Cardiac muscle cell (in vitro differentiated cells and primary cell): ENCODE measurements at regions not wholly inside any gene's neighbourhood (a gene's known extent, or its start where the extent isn't known, plus 50 kb on each side); places are given as distances from the start of the nearest gene placed in this dataset.

ENCODE experiments used
- DNase-seq, 2 donors: peaks; one replicate each; pipeline versions ENCODE4 v3.0.0 to v3.0.0-alpha.2; 2010 to 2017; ENCODE audit warnings: low read depth in 1 of 2, low spot score in 1 of 2
- H3K27ac ChIP-seq: fragments of 200-600 bp; sonication (generic); 2 replicates; pipeline ENCODE4 v1.5.1; 2016
- H3K27me3 ChIP-seq: fragments of 200-600 bp; sonication (generic); 2 replicates; pipeline ENCODE4 v1.6.0; 2016; ENCODE audit warnings: control low read depth
- H3K36me3 ChIP-seq: fragments of 200-600 bp; sonication (generic); 2 replicates; pipeline ENCODE4 v1.5.1; 2016; ENCODE audit warnings: control low read depth
- H3K4me1 ChIP-seq: fragments of 200-600 bp; sonication (generic); 2 replicates; pipeline ENCODE4 v1.8.1; 2017; ENCODE audit warnings: low read depth, mild to moderate bottlenecking, mixed run types
- H3K4me3 ChIP-seq: fragments of 200-600 bp; sonication (generic); 2 replicates; pipeline ENCODE4 v1.5.1; 2016; ENCODE audit warnings: mild to moderate bottlenecking
- H3K9me3 ChIP-seq: fragments of 200-600 bp; sonication (generic); 2 replicates; pipeline ENCODE4 v1.5.1; 2017; ENCODE audit warnings: low read depth, mild to moderate bottlenecking, control low read depth
- TF ChIP-seq, protein P1 (sequence below): IDR thresholded peaks from 2 replicates; pipeline ENCODE4 v1.5.1; 2012; ENCODE audit warnings: low read depth, mild to moderate bottlenecking, low read length

DNA sequence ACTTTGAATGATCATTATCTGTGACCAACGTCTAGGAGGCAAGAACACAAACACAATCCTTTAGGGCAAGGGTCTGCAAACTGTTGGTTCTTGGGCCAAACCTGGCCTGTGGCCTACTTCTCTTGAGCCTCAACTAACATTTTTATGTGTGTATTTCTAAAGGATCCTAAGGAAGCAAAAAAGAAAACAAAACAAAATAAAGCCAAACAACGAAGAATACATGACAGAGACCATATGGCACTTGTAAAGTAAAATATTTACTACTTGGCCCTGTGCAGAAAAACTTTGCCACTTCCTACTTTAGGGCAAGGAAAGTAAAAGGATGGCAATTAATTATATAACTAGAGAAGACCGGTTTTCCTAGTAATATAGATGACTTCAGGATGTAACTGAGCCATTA is 1056.2 kb downstream of the EPHA7 start:
- Histone ChIP-seq H3K27me3 (no peaks in the 10 kb centered on the region), H3K4me1 (no peaks in the 10 kb centered on the region), H3K4me3 (no peak overlapping the region), H3K9me3 (no peaks in the 10 kb centered on the region), H3K27ac (no peak overlapping the region), H3K36me3 (no peaks in the 10 kb centered on the region)
- TF ChIP-seq, protein P1, sequence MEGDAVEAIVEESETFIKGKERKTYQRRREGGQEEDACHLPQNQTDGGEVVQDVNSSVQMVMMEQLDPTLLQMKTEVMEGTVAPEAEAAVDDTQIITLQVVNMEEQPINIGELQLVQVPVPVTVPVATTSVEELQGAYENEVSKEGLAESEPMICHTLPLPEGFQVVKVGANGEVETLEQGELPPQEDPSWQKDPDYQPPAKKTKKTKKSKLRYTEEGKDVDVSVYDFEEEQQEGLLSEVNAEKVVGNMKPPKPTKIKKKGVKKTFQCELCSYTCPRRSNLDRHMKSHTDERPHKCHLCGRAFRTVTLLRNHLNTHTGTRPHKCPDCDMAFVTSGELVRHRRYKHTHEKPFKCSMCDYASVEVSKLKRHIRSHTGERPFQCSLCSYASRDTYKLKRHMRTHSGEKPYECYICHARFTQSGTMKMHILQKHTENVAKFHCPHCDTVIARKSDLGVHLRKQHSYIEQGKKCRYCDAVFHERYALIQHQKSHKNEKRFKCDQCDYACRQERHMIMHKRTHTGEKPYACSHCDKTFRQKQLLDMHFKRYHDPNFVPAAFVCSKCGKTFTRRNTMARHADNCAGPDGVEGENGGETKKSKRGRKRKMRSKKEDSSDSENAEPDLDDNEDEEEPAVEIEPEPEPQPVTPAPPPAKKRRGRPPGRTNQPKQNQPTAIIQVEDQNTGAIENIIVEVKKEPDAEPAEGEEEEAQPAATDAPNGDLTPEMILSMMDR = no peak
- DNase-seq = no peak

DNA sequence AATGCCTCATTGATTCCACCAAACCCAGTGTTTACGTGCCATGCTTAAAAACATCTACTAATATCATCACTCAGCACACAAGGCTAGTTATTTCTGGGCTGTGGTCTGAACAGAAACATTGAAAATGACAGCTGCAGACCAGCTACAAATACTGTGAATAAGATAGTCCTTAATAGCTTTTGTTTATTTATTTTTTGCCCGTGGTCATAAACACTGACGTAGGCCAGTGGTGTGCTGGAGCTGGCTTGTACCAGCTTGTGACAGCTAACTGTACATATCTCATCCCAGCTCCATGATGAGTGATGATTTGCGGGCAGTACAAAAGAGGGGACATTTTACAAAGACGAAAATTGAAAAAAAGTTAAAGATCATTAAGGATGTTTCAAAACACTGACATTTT is 1057.0 kb downstream of the EPHA7 start:
- no peaks in the 10 kb centered on the region for H3K36me3 ChIP-seq
- TF ChIP-seq, protein P1 = no peak
- H3K27me3 ChIP-seq = no peaks in the 10 kb centered on the region
- H3K27ac ChIP-seq = no peak overlapping the region
- no peaks in the 10 kb centered on the region for H3K4me1 ChIP-seq
- no peak for DNase-seq
- no peaks in the 10 kb centered on the region for H3K9me3 ChIP-seq
- H3K4me3 ChIP-seq = no peak overlapping the region

DNA sequence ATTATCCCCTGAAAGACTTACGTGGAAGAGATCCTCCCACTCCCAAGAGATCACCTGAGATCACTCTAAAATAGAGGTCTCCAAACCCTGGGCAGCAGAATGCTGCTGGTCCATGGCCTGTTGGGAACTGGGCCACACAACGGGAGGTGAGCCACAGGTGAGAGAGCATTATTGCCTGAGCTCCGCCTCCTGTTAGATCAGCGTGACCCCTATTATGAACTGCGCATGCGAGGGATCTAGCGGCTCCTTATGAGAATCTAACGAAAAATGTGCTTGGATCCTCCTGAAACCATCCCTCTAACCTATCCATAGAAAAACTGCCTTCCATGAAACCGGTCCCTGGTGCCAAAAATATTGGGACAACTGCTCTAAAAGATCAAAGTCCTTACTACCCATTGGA is 1057.4 kb downstream of the EPHA7 start:
- Histone ChIP-seq H3K27ac (no peak overlapping the region), H3K9me3 (no peaks in the 10 kb centered on the region), H3K4me1 (no peaks in the 10 kb centered on the region), H3K4me3 (no peak overlapping the region), H3K36me3 (no peaks in the 10 kb centered on the region), H3K27me3 (no peaks in the 10 kb centered on the region)
- no peak for DNase-seq
- TF ChIP-seq, protein P1 = no peak

DNA sequence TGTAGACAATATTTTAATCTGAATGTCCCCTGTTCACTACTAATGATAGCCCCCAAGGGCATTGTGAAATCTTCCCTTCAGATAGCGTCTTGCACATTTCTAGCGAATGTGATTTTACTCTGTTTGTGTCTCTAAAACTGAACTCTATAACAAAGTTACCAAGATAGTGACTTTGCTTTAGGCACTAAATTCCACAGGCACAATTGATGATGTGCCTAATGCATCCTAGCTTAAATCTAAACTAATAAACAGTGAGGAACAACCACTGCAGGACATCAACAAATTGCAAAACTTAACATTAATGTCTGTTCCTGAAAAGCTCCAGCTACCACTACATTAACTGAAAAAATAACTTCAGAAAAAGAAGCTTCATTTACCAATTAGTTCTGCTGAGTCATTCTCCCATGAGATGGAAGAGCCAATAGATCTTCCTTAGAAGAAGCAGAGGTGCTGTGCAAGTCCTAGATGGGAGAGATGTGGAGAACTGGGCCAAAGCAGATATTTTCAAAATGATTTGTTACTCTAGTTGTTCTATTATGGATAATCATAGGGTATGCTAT is 1065.0 kb downstream of the EPHA7 start:
- Histone ChIP-seq H3K27ac (no peak overlapping the region), H3K9me3 (no peaks in the 10 kb centered on the region), H3K27me3 (no peaks in the 10 kb centered on the region), H3K36me3 (no peaks in the 10 kb centered on the region), H3K4me1 (no peaks in the 10 kb centered on the region), H3K4me3 (no peak overlapping the region)
- no peak for DNase-seq
- TF ChIP-seq, protein P1 = no peak

DNA sequence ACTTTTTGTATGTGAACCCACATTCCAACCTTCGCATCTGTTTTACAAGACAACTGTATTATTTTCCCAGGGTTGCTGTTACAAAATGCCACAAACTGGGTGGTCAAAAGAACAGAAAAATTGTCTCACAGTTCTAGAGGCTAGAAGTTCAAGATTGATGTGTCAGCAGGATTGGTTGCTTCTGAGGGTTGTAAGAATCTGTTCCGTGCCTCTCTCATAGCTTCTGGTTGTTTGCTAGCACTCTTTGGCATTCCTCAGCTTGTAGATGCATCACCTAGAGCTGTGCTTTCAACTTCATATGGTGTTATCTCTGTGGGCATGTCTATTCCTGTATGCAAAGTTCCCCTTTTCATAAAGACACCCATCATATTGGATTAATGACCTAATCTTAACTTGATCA is 1067.2 kb downstream of the EPHA7 start:
- Histone ChIP-seq H3K4me3 (no peak overlapping the region), H3K4me1 (no peaks in the 10 kb centered on the region), H3K9me3 (no peaks in the 10 kb centered on the region), H3K27me3 (no peaks in the 10 kb centered on the region), H3K27ac (no peak overlapping the region), H3K36me3 (no peaks in the 10 kb centered on the region)
- TF ChIP-seq, protein P1 = no peak
- DNase-seq = no peak

DNA sequence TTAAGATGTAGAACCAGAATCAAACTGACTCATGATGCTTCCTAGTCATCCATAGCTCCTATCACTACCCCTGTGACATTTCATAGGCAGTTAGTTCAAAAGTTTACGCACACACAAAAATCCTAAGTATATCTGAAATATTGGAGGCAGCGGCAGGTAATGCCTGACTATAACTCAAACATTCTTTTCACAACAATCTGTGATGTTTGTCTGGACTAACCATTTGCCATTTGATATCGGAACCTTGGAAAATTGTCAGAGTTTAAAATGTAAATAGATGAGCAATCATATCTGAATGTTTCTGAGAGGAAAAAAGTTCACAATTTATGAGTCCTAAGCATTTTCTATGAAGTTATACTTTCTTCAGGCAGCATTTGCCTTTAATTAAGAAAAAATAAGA is 1078.2 kb downstream of the EPHA7 start:
- DNase-seq = no peak

More for the DNA sequence above, 1078.2 kb downstream of the EPHA7 start:
- no peaks in the 10 kb centered on the region for H3K27me3 ChIP-seq
- H3K9me3 ChIP-seq = no peaks in the 10 kb centered on the region
- H3K4me3 ChIP-seq = no peak overlapping the region
- peaks cover 7% of the 10 kb centered on the region for H3K4me1 ChIP-seq
- no peaks in the 10 kb centered on the region for H3K36me3 ChIP-seq
- TF ChIP-seq, protein P1 = no peak
- no peak overlapping the region for H3K27ac ChIP-seq
